Gastroesophageal sphincter (tissue), 4 donors: ENCODE measurements at regions not wholly inside any gene's neighbourhood (a gene's known extent, or its start where the extent isn't known, plus 50 kb on each side); places are given as distances from the start of the nearest gene placed in this dataset.

ENCODE experiments used
- ATAC-seq: fragments of 150-250 bp; one replicate; pipeline ENCODE4 v1.9.1; 2016; ENCODE audit warnings: mild to moderate bottlenecking, moderate library complexity
- H3K27ac ChIP-seq, 4 donors: fragments of 200-600 bp; sonication (generic) in 3 of 4; 1 replicate in 3 of 4; 2 replicates in 1 of 4; pipeline ENCODE4 v1.5.1; 2016 to 2019
- H3K27me3 ChIP-seq: fragments of 200-600 bp; sonication (generic); one replicate; pipeline ENCODE4 v1.5.1; 2019
- H3K36me3 ChIP-seq, 2 donors: fragments of 200-600 bp; sonication (generic); one replicate each; pipeline ENCODE4 v1.5.1; 2019; ENCODE audit warnings: control low read depth in 1 of 2
- H3K4me1 ChIP-seq, 3 donors: fragments of 200-600 bp; sonication (generic); 1 replicate in 2 of 3; 2 replicates in 1 of 3; pipeline ENCODE4 v1.5.1; 2016 to 2019; ENCODE audit warnings: control low read depth in 2 of 3
- H3K4me3 ChIP-seq, 2 donors: fragments of 200-600 bp; sonication (generic); one replicate each; pipeline ENCODE4 v1.5.1; 2019; ENCODE audit warnings: mild to moderate bottlenecking in 1 of 2, moderate library complexity in 1 of 2
- H3K9me3 ChIP-seq, 3 donors: fragments of 200-600 bp; sonication (generic); one replicate each; pipeline ENCODE4 v1.5.1; 2017 to 2019; ENCODE audit warnings: control low read depth in 2 of 3
- EP300 ChIP-seq: sonication (generic); formaldehyde crosslinking; IDR thresholded peaks from one replicate; pipeline ENCODE4 v1.6.1; 2017; ENCODE audit warnings: antibody characterized with exemption, mild to moderate bottlenecking
- POLR2A ChIP-seq, 2 donors: fragments of 450-650 bp; IDR thresholded peaks; one replicate each; pipeline ENCODE4 v1.6.1; 2017; ENCODE audit warnings: antibody characterized with exemption in 2 of 2, mild to moderate bottlenecking in 2 of 2, moderate library complexity in 1 of 2
- POLR2AphosphoS5 ChIP-seq: sonication (generic); formaldehyde crosslinking; IDR thresholded peaks from one replicate; pipeline ENCODE4 v1.6.1; 2017; ENCODE audit warnings: antibody characterized with exemption
- WGBS, 2 donors: methylation state at CpG; one replicate each; pipeline ENCODE4 v1.1.5; 2018; ENCODE audit warnings: low coverage in 1 of 2; 5-methylcytosine and 5-hydroxymethylcytosine counted together
- TF ChIP-seq, protein P1 (sequence below), 4 experiments: fragments of 200-600 bp in 2 of 4; fragments of 450-650 bp in 2 of 4; sonication (generic) in 1 of 4; IDR thresholded peaks; one replicate each; pipeline ENCODE4 v1.5.1; 2017 to 2019; ENCODE audit warnings: antibody characterized with exemption in 4 of 4, mild to moderate bottlenecking in 2 of 4, moderate library complexity in 2 of 4

DNA sequence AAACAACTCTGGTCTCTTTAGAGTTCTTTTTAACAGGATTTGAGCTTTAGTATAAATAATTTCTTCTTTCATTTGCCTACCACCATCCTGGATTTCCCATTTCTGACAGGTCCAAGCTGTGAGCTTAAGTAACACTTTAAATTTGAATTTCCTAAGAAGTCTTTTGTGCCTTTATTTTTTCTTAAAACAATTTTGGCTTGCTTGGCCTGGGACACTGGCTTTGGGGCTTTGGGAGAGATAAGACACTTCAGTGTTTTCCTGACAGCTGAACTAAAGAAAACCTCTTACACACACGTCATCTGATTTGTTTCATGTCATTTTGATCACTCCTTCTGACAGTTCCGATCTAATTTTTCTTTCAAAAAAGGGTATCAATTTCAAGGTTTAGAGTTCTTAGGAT is 121.3 kb upstream of the BMPER start:
- no peak overlapping the region for H3K27ac ChIP-seq
- H3K4me3 ChIP-seq = no peak overlapping the region
- TF ChIP-seq POLR2AphosphoS5 = no peak
- TF ChIP-seq, protein P1, sequence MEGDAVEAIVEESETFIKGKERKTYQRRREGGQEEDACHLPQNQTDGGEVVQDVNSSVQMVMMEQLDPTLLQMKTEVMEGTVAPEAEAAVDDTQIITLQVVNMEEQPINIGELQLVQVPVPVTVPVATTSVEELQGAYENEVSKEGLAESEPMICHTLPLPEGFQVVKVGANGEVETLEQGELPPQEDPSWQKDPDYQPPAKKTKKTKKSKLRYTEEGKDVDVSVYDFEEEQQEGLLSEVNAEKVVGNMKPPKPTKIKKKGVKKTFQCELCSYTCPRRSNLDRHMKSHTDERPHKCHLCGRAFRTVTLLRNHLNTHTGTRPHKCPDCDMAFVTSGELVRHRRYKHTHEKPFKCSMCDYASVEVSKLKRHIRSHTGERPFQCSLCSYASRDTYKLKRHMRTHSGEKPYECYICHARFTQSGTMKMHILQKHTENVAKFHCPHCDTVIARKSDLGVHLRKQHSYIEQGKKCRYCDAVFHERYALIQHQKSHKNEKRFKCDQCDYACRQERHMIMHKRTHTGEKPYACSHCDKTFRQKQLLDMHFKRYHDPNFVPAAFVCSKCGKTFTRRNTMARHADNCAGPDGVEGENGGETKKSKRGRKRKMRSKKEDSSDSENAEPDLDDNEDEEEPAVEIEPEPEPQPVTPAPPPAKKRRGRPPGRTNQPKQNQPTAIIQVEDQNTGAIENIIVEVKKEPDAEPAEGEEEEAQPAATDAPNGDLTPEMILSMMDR (IDR thresholded peaks at IDR 0.05) = no peak
- no peak for TF ChIP-seq POLR2A (IDR thresholded peaks at IDR 0.05)
- no peak for TF ChIP-seq EP300
- no peaks in the 10 kb centered on the region for H3K27me3 ChIP-seq
- H3K4me1 ChIP-seq = no peaks in the 10 kb centered on the region
- H3K36me3 ChIP-seq = peaks cover 0 to 15% of the 10 kb centered on the region in 2 donors
- peaks cover 0 to 13% (median 0%) of the 10 kb centered on the region in 3 donors for H3K9me3 ChIP-seq
- no peak for ATAC-seq
- 82 to 100% methylated on average over 2 of the region's 2 CpGs for WGBS, 2 donors

DNA sequence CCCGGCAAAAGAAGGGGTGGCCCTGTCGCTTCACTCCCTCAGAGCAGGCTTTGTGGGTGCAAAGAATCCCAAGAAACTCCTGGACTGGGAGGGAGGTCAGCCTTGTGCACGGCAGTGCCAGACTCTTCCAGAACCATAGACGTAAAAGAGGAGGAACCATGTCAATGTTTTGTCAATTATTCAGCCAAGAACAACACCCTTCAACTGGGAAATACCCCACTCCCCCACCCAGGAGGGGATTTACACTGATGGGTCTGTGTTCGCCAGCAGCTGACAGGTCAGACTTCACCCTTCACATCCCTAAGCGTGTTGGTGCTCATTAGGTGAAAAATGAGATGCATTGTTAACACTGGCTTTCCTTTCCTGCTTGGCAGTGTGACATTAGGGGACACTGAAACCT is 116.8 kb upstream of the BMPER start:
- Histone ChIP-seq H3K4me1 (no peaks in the 10 kb centered on the region), H3K4me3 (no peak overlapping the region), H3K27ac (no peak overlapping the region), H3K9me3 (no peaks in the 10 kb centered on the region), H3K36me3 (no peaks in the 10 kb centered on the region), H3K27me3 (no peaks in the 10 kb centered on the region)
- 80 to 81% methylated on average over 2 to 6 of the region's 6 CpGs for WGBS, 2 donors
- TF ChIP-seq, protein P1 (IDR thresholded peaks at IDR 0.05) = no peak
- no peak for TF ChIP-seq EP300
- TF ChIP-seq POLR2AphosphoS5 = no peak
- no peak for TF ChIP-seq POLR2A (IDR thresholded peaks at IDR 0.05)
- ATAC-seq = no peak

DNA sequence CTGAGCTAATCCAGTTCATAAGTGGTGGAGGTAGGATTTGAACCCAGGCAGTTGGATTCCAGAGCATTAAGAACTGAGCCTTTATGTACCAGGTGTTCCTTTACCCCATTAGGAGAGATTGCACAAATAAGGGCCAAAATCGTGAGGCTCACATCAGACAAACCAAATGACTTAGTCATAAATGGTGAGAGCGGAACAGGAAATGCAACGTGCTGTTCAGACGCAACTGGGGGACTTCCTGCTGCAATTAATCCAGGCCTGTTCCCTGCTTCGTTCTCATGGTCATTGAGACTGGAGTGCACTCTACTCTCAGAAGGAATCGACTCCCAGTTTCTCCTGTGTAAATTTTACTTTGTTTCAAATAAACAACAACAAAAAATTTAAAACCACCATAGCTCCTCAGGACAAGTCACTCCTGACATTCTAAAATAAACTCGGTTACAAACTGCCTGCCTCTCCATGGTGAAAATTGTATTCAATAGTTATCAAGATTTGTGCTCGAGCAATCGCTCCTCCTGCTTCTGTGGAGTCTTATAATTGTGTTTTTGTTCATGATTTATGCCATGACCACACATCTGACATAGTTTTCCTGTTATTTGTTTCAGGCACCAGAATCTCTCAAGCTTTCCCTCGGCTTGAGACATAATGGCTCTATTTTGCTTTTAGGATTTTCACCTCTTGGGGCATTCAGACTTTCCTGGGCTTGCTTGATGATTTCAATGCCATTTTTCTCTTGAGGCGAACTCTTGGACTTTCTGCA is 115.3 kb upstream of the BMPER start:
- H3K27ac ChIP-seq = no peak overlapping the region
- TF ChIP-seq POLR2AphosphoS5 (no peak), EP300 (no peak), POLR2A (IDR thresholded peaks at IDR 0.05) (no peak)
- TF ChIP-seq, protein P1 (IDR thresholded peaks at IDR 0.05) = no peak
- 72 to 74% methylated on average over 7 to 10 of the region's 11 CpGs for WGBS, 2 donors
- no peaks in the 10 kb centered on the region for H3K4me1 ChIP-seq
- H3K4me3 ChIP-seq = no peak overlapping the region
- H3K36me3 ChIP-seq = no peaks in the 10 kb centered on the region
- no peaks in the 10 kb centered on the region for H3K9me3 ChIP-seq
- no peaks in the 10 kb centered on the region for H3K27me3 ChIP-seq
- ATAC-seq = no peak

DNA sequence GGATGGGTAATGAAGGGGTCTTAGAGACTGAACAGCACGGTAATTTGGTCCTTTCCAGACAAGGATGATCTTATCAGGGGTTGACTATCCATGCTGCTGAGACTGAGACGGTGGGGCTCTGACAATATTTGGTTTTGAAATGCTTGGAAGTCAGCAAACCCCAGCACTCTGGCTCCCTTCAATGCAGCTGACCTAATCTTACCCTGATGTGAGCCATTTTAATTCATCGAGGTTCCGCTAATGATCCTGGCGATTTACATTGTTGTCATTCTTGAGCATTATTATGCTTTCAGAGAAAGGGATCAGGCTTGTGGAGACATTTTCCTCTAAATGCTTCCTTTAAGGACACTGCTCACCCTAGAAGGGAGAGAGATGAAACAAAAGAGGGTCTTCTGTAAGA is 114.6 kb upstream of the BMPER start:
- H3K4me1 ChIP-seq = no peaks in the 10 kb centered on the region
- H3K27me3 ChIP-seq = no peaks in the 10 kb centered on the region
- no peak for ATAC-seq
- 86% methylated on average over 1 to 5 of the region's 5 CpGs for WGBS, 2 donors
- H3K9me3 ChIP-seq = no peaks in the 10 kb centered on the region
- TF ChIP-seq POLR2AphosphoS5 = no peak
- TF ChIP-seq POLR2A (IDR thresholded peaks at IDR 0.05) = no peak
- no peak for TF ChIP-seq EP300
- TF ChIP-seq, protein P1 (IDR thresholded peaks at IDR 0.05) = no peak
- H3K4me3 ChIP-seq = no peak overlapping the region
- no peaks in the 10 kb centered on the region for H3K36me3 ChIP-seq
- H3K27ac ChIP-seq = no peak overlapping the region

DNA sequence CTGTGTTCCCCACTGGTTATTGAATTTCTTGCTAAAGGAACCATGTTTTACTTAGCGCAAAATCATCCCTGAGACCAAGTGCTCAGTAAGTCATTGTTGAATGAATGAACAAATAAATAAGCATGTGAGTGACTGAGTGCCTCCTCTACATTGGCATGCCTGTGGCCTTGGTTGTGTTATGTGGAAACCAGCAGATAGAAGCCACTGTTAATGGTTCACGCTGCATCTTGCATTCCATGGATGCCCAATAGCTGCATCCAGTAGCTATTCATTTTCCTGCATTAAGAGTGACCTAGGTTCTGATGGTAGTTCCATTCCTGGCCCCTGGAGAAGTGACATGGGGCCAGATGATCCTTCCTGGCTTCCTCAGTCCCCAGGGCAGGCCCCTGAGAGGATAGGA is 113.3 kb upstream of the BMPER start:
- 100% methylated on average over 1 to 2 of the region's 2 CpGs for WGBS, 2 donors
- no peak for ATAC-seq
- TF ChIP-seq POLR2AphosphoS5 (no peak), POLR2A (IDR thresholded peaks at IDR 0.05) (no peak), EP300 (no peak)
- TF ChIP-seq, protein P1 (IDR thresholded peaks at IDR 0.05) = no peak
- H3K9me3 ChIP-seq = no peaks in the 10 kb centered on the region
- no peaks in the 10 kb centered on the region for H3K4me1 ChIP-seq
- H3K27ac ChIP-seq = no peak overlapping the region
- no peaks in the 10 kb centered on the region for H3K36me3 ChIP-seq
- no peaks in the 10 kb centered on the region for H3K27me3 ChIP-seq
- no peak overlapping the region for H3K4me3 ChIP-seq
